NB4 (cell line): ENCODE measurements at regions not wholly inside any gene's neighbourhood (a gene's known extent, or its start where the extent isn't known, plus 50 kb on each side); places are given as distances from the start of the nearest gene placed in this dataset.

ENCODE experiments used
- DNase-seq: peaks from one replicate; pipeline ENCODE4 v3.0.0; 2010; ENCODE audit warnings: low read depth
- H3K4me3 ChIP-seq: one replicate; pipeline ENCODE4 v1.5.1; 2011; ENCODE audit warnings: mild to moderate bottlenecking, low read depth, low read length, moderate library complexity
- MYC ChIP-seq: IDR thresholded peaks from 2 replicates; pipeline ENCODE4 v1.6.1; 2011; ENCODE audit warnings: low read depth, low read length
- POLR2A ChIP-seq: IDR thresholded peaks from 2 replicates; pipeline ENCODE4 v1.6.1; 2011; ENCODE audit warnings: mild to moderate bottlenecking; ENCODE audit not compliant: insufficient read length; ENCODE audit errors: extremely low read depth
- TF ChIP-seq, protein P1 (sequence below): IDR thresholded peaks from one replicate; pipeline ENCODE4 v1.5.1; 2012; ENCODE audit warnings: low read depth, low read length
- TF ChIP-seq, protein P2 (sequence below): IDR thresholded peaks from 2 replicates; pipeline ENCODE4 v1.6.1; 2011; ENCODE audit warnings: low read depth, low read length

DNA sequence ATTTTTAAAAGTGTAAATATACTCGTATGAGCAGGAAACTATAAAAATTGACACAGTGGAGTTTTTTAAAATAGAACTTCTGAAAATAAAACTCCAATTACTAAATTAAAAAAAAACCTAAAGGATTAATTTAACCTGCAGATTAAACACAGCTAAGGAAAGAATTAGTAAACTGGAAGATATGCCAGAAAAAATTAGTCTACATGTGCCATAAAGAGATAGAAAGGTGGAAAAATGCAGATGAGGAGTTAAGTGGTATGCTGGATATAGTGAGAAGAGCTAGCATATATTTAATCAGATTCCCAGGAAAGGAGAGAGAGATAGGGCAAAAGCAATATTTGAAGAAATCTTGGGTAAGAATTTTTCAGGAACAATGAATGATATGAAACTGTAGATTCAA, 315.8 kb upstream of the CADM1 start:
- no peak for DNase-seq
- no peak overlapping the region for H3K4me3 ChIP-seq
- TF ChIP-seq MYC = no peak
- TF ChIP-seq, protein P1, sequence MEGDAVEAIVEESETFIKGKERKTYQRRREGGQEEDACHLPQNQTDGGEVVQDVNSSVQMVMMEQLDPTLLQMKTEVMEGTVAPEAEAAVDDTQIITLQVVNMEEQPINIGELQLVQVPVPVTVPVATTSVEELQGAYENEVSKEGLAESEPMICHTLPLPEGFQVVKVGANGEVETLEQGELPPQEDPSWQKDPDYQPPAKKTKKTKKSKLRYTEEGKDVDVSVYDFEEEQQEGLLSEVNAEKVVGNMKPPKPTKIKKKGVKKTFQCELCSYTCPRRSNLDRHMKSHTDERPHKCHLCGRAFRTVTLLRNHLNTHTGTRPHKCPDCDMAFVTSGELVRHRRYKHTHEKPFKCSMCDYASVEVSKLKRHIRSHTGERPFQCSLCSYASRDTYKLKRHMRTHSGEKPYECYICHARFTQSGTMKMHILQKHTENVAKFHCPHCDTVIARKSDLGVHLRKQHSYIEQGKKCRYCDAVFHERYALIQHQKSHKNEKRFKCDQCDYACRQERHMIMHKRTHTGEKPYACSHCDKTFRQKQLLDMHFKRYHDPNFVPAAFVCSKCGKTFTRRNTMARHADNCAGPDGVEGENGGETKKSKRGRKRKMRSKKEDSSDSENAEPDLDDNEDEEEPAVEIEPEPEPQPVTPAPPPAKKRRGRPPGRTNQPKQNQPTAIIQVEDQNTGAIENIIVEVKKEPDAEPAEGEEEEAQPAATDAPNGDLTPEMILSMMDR = no peak
- no peak for TF ChIP-seq POLR2A
- TF ChIP-seq, protein P2, sequence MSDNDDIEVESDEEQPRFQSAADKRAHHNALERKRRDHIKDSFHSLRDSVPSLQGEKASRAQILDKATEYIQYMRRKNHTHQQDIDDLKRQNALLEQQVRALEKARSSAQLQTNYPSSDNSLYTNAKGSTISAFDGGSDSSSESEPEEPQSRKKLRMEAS = no peak

DNA sequence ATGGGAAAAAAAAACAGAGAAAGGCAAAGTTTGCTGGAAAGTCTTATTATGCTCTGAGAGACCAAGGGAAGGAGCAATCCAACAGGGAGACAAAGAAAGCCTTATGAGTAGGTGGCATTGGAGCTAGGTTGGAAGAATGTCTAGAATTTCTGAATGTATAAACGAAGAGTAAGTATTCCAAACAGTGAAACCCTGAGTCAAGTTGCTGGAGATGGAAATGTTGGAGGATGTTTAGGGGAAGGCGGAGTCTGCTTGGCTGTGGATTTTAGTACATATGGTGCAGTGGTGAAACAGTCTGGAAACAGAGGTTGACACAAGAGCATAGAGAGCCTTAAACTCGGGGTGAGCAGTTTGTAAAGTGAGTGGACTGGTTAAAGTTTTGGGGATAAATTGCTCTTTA, 314.8 kb upstream of the CADM1 start:
- no peak for DNase-seq
- no peak overlapping the region for H3K4me3 ChIP-seq
- TF ChIP-seq, protein P2 = no peak
- TF ChIP-seq, protein P1 = no peak
- no peak for TF ChIP-seq MYC
- no peak for TF ChIP-seq POLR2A

- H3K4me3 ChIP-seq = no peak overlapping the region
- DNase-seq = no peak
- TF ChIP-seq, protein P1 = no peak
- no peak for TF ChIP-seq POLR2A
- TF ChIP-seq, protein P2 = no peak
- TF ChIP-seq MYC = no peak
Measured at GRCh38 chr11:115817844-115818468, 313.7 kb upstream of the CADM1 start.

- TF ChIP-seq POLR2A = no peak
- no peak for TF ChIP-seq MYC
- TF ChIP-seq, protein P2 = no peak
- TF ChIP-seq, protein P1 = no peak
- no peak overlapping the region for H3K4me3 ChIP-seq
- DNase-seq = no peak
Measured at GRCh38 chr11:115808351-115808940, 304.2 kb upstream of the CADM1 start.

DNA sequence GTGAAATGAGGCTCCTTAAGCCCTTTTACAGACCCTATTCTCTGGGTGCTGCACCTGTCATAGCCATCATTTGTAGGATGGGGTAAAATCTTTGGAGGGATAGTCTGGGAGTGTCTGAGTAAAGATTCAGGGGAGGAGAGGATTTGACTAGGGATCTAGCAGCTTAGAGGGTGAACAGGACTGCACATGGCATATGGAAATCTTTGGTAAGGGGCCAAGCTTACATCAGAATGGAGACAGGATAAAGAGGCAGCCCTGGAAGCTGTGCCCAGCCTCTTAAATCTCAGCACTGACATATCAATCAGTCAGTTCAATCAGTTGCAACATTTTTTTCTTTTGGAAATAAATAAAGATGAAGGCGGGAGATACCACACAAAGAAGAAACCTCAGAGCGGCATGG, 301.8 kb upstream of the CADM1 start:
- no peak overlapping the region for H3K4me3 ChIP-seq
- no peak for DNase-seq
- no peak for TF ChIP-seq POLR2A
- no peak for TF ChIP-seq MYC
- TF ChIP-seq, protein P1 = no peak
- TF ChIP-seq, protein P2 = no peak
